Duodenal mucosa (tissue), 2 donors: ENCODE measurements at regions not wholly inside any gene's neighbourhood (a gene's known extent, or its start where the extent isn't known, plus 50 kb on each side); places are given as distances from the start of the nearest gene placed in this dataset.

Experiments
- H3K27ac ChIP-seq: one replicate; pipeline ENCODE4 v1.7.0; 2013; ENCODE audit warnings: low read depth, low read length
- H3K27me3 ChIP-seq, 2 donors: one replicate each; pipeline ENCODE4 v1.7.0; 2013; ENCODE audit warnings: low read length in 2 of 2, control low read depth in 1 of 2; ENCODE audit not compliant: insufficient read depth in 2 of 2, control insufficient read depth in 1 of 2
- H3K36me3 ChIP-seq, 2 donors: one replicate each; pipeline ENCODE4 v1.7.0; 2013; ENCODE audit warnings: low read length in 2 of 2, control low read depth in 1 of 2; ENCODE audit not compliant: insufficient read depth in 2 of 2, control insufficient read depth in 1 of 2
- H3K4me1 ChIP-seq, 2 donors: one replicate each; pipeline ENCODE4 v1.7.0; 2013; ENCODE audit warnings: low read length in 2 of 2, control low read depth in 1 of 2; ENCODE audit not compliant: insufficient read depth in 2 of 2, control insufficient read depth in 1 of 2
- H3K4me3 ChIP-seq, 2 donors: one replicate each; pipeline ENCODE4 v1.7.0; 2013; ENCODE audit warnings: low read length in 2 of 2, low read depth in 1 of 2
- H3K9ac ChIP-seq, 2 donors: one replicate each; pipeline ENCODE4 v1.7.0; 2013; ENCODE audit warnings: low read length in 2 of 2, low read depth in 1 of 2
- H3K9me3 ChIP-seq, 2 donors: one replicate each; pipeline ENCODE4 v1.7.0; 2013; ENCODE audit warnings: low read length in 2 of 2, control low read depth in 1 of 2; ENCODE audit not compliant: control insufficient read depth in 1 of 2

GRCh38 chr2:16318474-16319195 lies 347.0 kb downstream of the CYRIA start:
- Histone ChIP-seq H3K9ac (no peak overlapping the region), H3K36me3 (no peaks in the 10 kb centered on the region), H3K27ac (no peak overlapping the region), H3K9me3 (no peaks in the 10 kb centered on the region), H3K4me1 (peaks cover 15 to 18% of the 10 kb centered on the region in 2 donors), H3K4me3 (no peak overlapping the region), H3K27me3 (peaks cover 3 to 5% of the 10 kb centered on the region in 2 donors)

- H3K9me3 ChIP-seq, result no peaks in the 10 kb centered on the region
- H3K27me3 ChIP-seq, result peaks cover 3 to 5% of the 10 kb centered on the region in 2 donors
- no peak overlapping the region for H3K9ac ChIP-seq
- H3K4me3 ChIP-seq, result no peak overlapping the region
- no peaks in the 10 kb centered on the region for H3K36me3 ChIP-seq
- no peak overlapping the region for H3K27ac ChIP-seq
- H3K4me1 ChIP-seq, result peaks cover 15 to 18% of the 10 kb centered on the region in 2 donors
Observed at GRCh38 chr2:16318051-16318450, 347.6 kb downstream of the CYRIA start.

GRCh38 chr2:16317211-16317830 lies 348.3 kb downstream of the CYRIA start:
- Histone ChIP-seq H3K9ac (no peak overlapping the region), H3K4me1 (peaks cover 15 to 18% of the 10 kb centered on the region in 2 donors), H3K4me3 (no peak overlapping the region), H3K27me3 (peaks cover 3 to 5% of the 10 kb centered on the region in 2 donors), H3K9me3 (no peaks in the 10 kb centered on the region), H3K27ac (no peak overlapping the region), H3K36me3 (no peaks in the 10 kb centered on the region)

- no peak overlapping the region for H3K9ac ChIP-seq
- no peaks in the 10 kb centered on the region for H3K9me3 ChIP-seq
- no peak overlapping the region for H3K4me3 ChIP-seq
- H3K27me3 ChIP-seq, result peaks cover 3 to 5% of the 10 kb centered on the region in 2 donors
- H3K36me3 ChIP-seq, result no peaks in the 10 kb centered on the region
- H3K4me1 ChIP-seq, result peaks cover 15 to 18% of the 10 kb centered on the region in 2 donors
- H3K27ac ChIP-seq, result no peak overlapping the region
Observed at GRCh38 chr2:16316456-16317210, 349.0 kb downstream of the CYRIA start.

DNA sequence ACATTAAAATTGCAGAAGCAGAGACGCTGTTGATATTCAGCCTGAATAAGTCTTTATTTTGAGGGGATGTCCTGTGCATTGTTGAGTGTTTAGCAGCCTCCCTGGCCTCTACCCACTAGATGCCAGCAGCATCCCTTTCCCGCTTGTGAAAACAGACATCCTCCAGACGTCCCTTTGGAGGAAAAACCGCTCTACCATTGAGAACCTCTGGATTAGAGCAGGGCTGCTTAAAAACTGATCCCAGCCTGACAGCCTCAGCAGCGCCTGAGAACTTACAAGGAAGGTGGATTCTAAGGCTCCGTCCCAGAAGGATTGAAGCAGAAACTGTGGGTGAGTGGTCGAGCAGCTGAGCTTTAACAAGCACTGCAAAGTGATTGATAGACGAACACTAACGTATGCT lies 349.7 kb downstream of the CYRIA start:
- Histone ChIP-seq H3K36me3 (no peaks in the 10 kb centered on the region), H3K27me3 (peaks cover 3 to 5% of the 10 kb centered on the region in 2 donors), H3K4me1 (peaks cover 15 to 18% of the 10 kb centered on the region in 2 donors), H3K27ac (no peak overlapping the region), H3K4me3 (no peak overlapping the region), H3K9ac (no peak overlapping the region), H3K9me3 (no peaks in the 10 kb centered on the region)

- no peak overlapping the region for H3K4me3 ChIP-seq
- no peaks in the 10 kb centered on the region for H3K36me3 ChIP-seq
- H3K4me1 ChIP-seq, result peaks cover 15 to 18% of the 10 kb centered on the region in 2 donors
Observed at GRCh38 chr2:16315458-16315835, 350.2 kb downstream of the CYRIA start.

DNA sequence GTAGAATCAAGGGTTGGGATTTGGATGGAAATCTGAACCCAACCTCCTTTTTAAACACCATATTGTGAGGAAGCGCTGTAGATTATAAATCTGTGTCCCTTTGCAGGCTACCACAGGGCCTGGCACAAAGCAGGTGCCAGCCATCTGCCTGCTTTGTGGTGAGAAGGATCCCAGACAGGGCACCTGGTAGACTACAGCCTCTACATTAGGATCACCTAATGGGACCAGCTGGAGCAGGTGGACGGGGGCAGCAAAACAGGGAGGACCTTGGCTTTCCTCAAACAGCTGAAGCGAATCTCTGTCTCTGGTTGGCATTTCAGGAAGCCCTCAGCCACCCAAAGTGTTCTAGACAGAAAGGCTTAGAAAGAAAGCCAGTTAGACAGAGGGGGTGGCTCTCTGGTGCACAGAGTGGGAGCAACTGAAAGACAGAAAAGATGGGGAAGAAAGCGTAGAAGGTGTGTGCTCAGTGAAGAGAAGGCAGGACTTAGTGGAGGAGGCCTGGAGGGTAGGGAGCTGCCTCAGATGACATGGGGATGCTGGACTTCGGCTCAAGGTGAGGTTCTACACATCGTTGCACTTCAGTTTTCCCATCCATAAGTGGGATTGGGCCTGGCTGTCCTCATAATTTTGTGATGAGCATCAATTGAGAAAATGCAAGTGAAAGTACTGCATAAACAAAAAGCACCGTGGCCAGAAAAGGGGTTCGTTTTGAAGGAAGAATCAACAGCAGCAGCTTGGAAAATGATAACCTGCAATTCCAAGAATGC lies 350.8 kb downstream of the CYRIA start:
- no peaks in the 10 kb centered on the region for H3K9me3 ChIP-seq
- H3K27ac ChIP-seq, result no peak overlapping the region

More at GRCh38 chr2:16315458-16315835, 350.2 kb downstream of the CYRIA start:
- H3K9me3 ChIP-seq, result no peaks in the 10 kb centered on the region
- H3K27ac ChIP-seq, result no peak overlapping the region
- peaks cover 3 to 5% of the 10 kb centered on the region in 2 donors for H3K27me3 ChIP-seq
- H3K9ac ChIP-seq, result no peak overlapping the region

GRCh38 chr2:16314001-16314400 lies 351.6 kb downstream of the CYRIA start:
- Histone ChIP-seq H3K27ac (no peak overlapping the region), H3K9me3 (no peaks in the 10 kb centered on the region), H3K27me3 (peaks cover 3 to 5% of the 10 kb centered on the region in 2 donors), H3K4me3 (no peak overlapping the region), H3K9ac (no peak overlapping the region), H3K36me3 (no peaks in the 10 kb centered on the region), H3K4me1 (peaks cover 15 to 18% of the 10 kb centered on the region in 2 donors)

More for the DNA sequence above, 350.8 kb downstream of the CYRIA start:
- Histone ChIP-seq H3K4me1 (peaks cover 15 to 18% of the 10 kb centered on the region in 2 donors), H3K36me3 (no peaks in the 10 kb centered on the region), H3K27me3 (peaks cover 3 to 5% of the 10 kb centered on the region in 2 donors), H3K9ac (no peak overlapping the region), H3K4me3 (no peak overlapping the region)

DNA sequence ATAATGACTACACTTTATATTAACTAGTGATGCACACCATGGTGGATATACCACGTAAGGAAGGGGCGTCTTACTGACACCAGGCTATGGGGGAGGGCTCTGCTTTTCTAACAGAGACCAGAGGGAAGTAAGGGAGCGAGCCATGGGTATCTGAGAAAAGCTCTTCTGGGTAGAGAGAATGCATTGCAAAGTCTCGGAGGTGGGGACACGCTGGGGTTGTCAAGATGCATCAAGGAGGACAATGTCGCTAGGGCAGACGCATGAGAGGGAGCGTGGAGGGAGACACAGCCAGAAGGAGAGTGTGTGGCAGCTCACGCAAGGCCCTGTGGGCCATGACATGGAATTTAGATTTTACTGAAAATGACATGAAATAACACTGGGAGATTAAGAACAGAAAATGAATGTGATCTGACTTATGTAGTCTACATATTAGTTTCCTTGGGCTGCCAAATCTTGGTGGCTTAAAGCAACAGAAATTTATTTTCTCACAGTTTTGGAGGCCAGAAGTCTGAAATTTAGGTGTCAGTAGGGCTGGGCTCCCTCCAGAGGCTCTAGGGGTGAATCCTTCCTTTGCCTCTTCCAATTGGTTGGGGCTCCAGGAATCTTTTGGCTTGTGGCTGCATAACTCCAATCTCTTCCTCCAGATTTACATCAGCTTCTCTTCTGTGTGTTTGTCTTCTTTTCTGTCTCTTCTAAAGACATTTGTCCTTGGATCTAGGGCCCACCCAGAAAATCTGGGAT lies 352.2 kb downstream of the CYRIA start:
- H3K9me3 ChIP-seq, result no peaks in the 10 kb centered on the region
- peaks cover 3 to 5% of the 10 kb centered on the region in 2 donors for H3K27me3 ChIP-seq
- H3K36me3 ChIP-seq, result no peaks in the 10 kb centered on the region

More for the DNA sequence above, 352.2 kb downstream of the CYRIA start:
- Histone ChIP-seq H3K27ac (no peak overlapping the region), H3K4me1 (peaks cover 12 to 18% of the 10 kb centered on the region in 2 donors), H3K9ac (no peak overlapping the region), H3K4me3 (no peak overlapping the region)
